Ishikawa (cell line): ENCODE measurements at regions not wholly inside any gene's neighbourhood (a gene's known extent, or its start where the extent isn't known, plus 50 kb on each side); places are given as distances from the start of the nearest gene placed in this dataset.

Experiments
- CEBPB ChIP-seq: IDR thresholded peaks from 2 replicates; pipeline ENCODE4 v1.6.1; 2012
- CREB1 ChIP-seq: IDR thresholded peaks from 2 replicates; pipeline ENCODE4 v1.6.1; 2012; ENCODE audit warnings: low read depth
- EGR1 ChIP-seq: IDR thresholded peaks from 2 replicates; pipeline ENCODE4 v1.6.1; 2012
- EP300 ChIP-seq: IDR thresholded peaks from 2 replicates; pipeline ENCODE4 v1.6.1; 2012; ENCODE audit warnings: borderline replicate concordance
- FOXM1 ChIP-seq: IDR thresholded peaks from 2 replicates; pipeline ENCODE4 v1.6.1; 2012; ENCODE audit warnings: low read depth, borderline replicate concordance
- MAX ChIP-seq: IDR thresholded peaks from 2 replicates; pipeline ENCODE4 v1.6.1; 2012
- RAD21 ChIP-seq: IDR thresholded peaks from 2 replicates; pipeline ENCODE4 v1.6.1; 2012; ENCODE audit warnings: low read depth
- REST ChIP-seq: IDR thresholded peaks from 2 replicates; pipeline ENCODE4 v1.6.1; 2012; ENCODE audit warnings: low read depth, mild to moderate bottlenecking
- TAF1 ChIP-seq: IDR thresholded peaks from 2 replicates; pipeline ENCODE4 v1.6.1; 2012; ENCODE audit warnings: low read depth, mild to moderate bottlenecking
- TCF12 ChIP-seq: IDR thresholded peaks from 2 replicates; pipeline ENCODE4 v1.6.1; 2012; ENCODE audit warnings: low read depth
- TEAD4 ChIP-seq: IDR thresholded peaks from 2 replicates; pipeline ENCODE4 v1.6.1; 2012
- USF1 ChIP-seq: IDR thresholded peaks from 2 replicates; pipeline ENCODE4 v1.6.1; 2012
- YY1 ChIP-seq: IDR thresholded peaks from 2 replicates; pipeline ENCODE4 v1.6.1; 2012; ENCODE audit warnings: low read depth
- ZBTB7A ChIP-seq: IDR thresholded peaks from 2 replicates; pipeline ENCODE4 v1.6.1; 2012; ENCODE audit warnings: low read depth

- TF ChIP-seq MAX, result no peak
- no peak for TF ChIP-seq REST
- no peak for TF ChIP-seq TEAD4
- TF ChIP-seq CEBPB, result no peak
- no peak for TF ChIP-seq RAD21
- no peak for TF ChIP-seq EGR1
- no peak for TF ChIP-seq USF1
- TF ChIP-seq EP300, result no peak
- no peak for TF ChIP-seq YY1
- no peak for TF ChIP-seq TAF1
- TF ChIP-seq ZBTB7A, result no peak
- no peak for TF ChIP-seq TCF12
- no peak for TF ChIP-seq CREB1
- no peak for TF ChIP-seq FOXM1
Observed at GRCh38 chr4:13299343-13299742, 184.8 kb downstream of the RAB28 start.
